ENCODE measurements at regions not wholly inside any gene's neighbourhood (a gene's known extent, or its start where the extent isn't known, plus 50 kb on each side); places are given as distances from the start of the nearest gene placed in this dataset.

DNA sequence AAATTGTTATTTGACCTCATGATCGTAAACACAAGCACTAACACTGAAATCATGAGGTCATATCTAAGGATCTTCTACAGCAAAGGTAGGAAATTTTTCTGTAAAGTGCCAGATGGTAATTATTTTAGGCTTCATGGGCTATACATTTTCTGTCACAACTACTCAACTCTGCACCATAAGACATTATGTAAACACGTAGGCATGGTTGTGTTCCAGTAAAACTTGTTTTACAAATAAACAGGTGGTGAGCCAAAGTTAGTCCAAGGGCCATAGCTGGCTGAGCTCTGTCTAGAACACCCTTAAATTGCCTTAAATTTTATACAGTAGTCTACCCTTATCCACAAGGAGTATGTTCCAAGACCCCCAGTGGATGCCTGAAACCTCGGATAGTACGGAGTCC is 147.3 kb upstream of the CYP1B1 start:
- Histone ChIP-seq H4K5ac (ENCODE audit: low read depth, low read length) (no peak overlapping the region), H3K4me3 (ENCODE audit: insufficient read depth, low read depth, low read length) (no peak overlapping the region), H4K91ac (ENCODE audit: insufficient read depth, low read depth, low read length) (no peak overlapping the region), H3K4ac (ENCODE audit: low read depth, low read length) (no peak overlapping the region), H3K4me1 (ENCODE audit: control insufficient read depth, insufficient read depth, low read length) (no peaks in the 10 kb centered on the region), H2AFZ (replicated peaks; ENCODE audit: low read length, poor library complexity) (no peak overlapping the region), H2AK5ac (ENCODE audit: low read depth, low read length) (no peak overlapping the region), H3K27me3 (ENCODE audit: control insufficient read depth, insufficient read depth, low read length) (peaks cover 19% of the 10 kb centered on the region), H3K9ac (ENCODE audit: low read depth, low read length) (no peak overlapping the region), H3K56ac (ENCODE audit: extremely low read depth, insufficient read depth, low read length) (no peak overlapping the region), H3K4me2 (ENCODE audit: low read depth, low read length) (no peak overlapping the region), H3K14ac (replicated peaks; ENCODE audit: low read depth, low read length) (no peak overlapping the region), H3K79me1 (ENCODE audit: low read depth in 1 of 2, low read length in 2 of 2) (no peaks in the 10 kb centered on the region), H3K9me3 (ENCODE audit: control insufficient read depth, insufficient read depth, low read length) (0 out of 2 replicates have a peak, but pooled peaks cover 1% of the 10 kb centered on the region), H2AK9ac (replicated peaks; ENCODE audit: low read depth, low read length, poor library complexity) (no peak overlapping the region), H3K18ac (ENCODE audit: low read depth, low read length) (no peak overlapping the region), H3K36me3 (ENCODE audit: control insufficient read depth, insufficient read depth, low read length) (no peaks in the 10 kb centered on the region), H3K9me1 (ENCODE audit: insufficient read depth, low read length) (no peaks in the 10 kb centered on the region), H4K8ac (ENCODE audit: low read depth in 2 of 2, low read length in 2 of 2) (no peak overlapping the region), H2BK15ac (ENCODE audit: low read depth, low read length) (no peak overlapping the region), H4K20me1 (ENCODE audit: insufficient read depth, low read length) (no peaks in the 10 kb centered on the region), H3K27ac (ENCODE audit: insufficient read depth, low read length) (no peak overlapping the region), H3K23ac (ENCODE audit: low read depth, low read length) (no peak overlapping the region), H2BK5ac (ENCODE audit: low read depth, low read length, poor library complexity, severe bottlenecking) (no peak overlapping the region), H2BK20ac (ENCODE audit: low read depth, low read length) (no peak overlapping the region), H2BK120ac (ENCODE audit: low read depth, low read length) (no peak overlapping the region)
- ATAC-seq (ENCODE audit: low read depth) (no peak), DNase-seq (no peak)
- dilution Hi-C loops (cut with HindIII; ENCODE audit: low sequenced_read_pairs, unreplicated experiment) = no loop called here
- no TSS peak for BruUV-seq (replicated peaks)
- in situ Hi-C loops (cut with MboI; ENCODE audit: low sequenced_read_pairs) = no loop called here
- intact Hi-C loops (cut with micrococcal nuclease) = no loop called here
- POLR2A ChIA-PET (ENCODE audit: unreplicated experiment) = no interaction called here
- no CpG with 5 or more reads among the region's 4 CpGs for WGBS, 2 experiments (ENCODE audit: extremely low coverage in 2 of 2, insufficient read length in 1 of 2)
- no peak for TF ChIP-seq NFE2L2 (IDR thresholded peaks at IDR 0.05; ENCODE audit: low read depth, low read length)
- TF ChIP-seq RCOR1 (IDR thresholded peaks at IDR 0.05; ENCODE audit: insufficient replicate concordance, low read length) = no peak
- no peak for TF ChIP-seq MAZ (IDR thresholded peaks at IDR 0.05; ENCODE audit: borderline replicate concordance, low read depth, low read length)
- no peak for TF ChIP-seq MXI1 (IDR thresholded peaks at IDR 0.05; ENCODE audit: borderline replicate concordance, low read depth, low read length)
- no peak for TF ChIP-seq RAD21 (IDR thresholded peaks at IDR 0.05; ENCODE audit: low read length)
- TF ChIP-seq SMC3 (IDR thresholded peaks at IDR 0.05; ENCODE audit: low read depth, low read length) = no peak
- no peak for TF ChIP-seq CTCF (conservative IDR thresholded peaks at IDR 0.05; ENCODE audit: low read depth, low read length)
- no peak for TF ChIP-seq FOS (IDR thresholded peaks at IDR 0.05; ENCODE audit: low read depth, low read length)
- TF ChIP-seq MAFK (IDR thresholded peaks at IDR 0.05; ENCODE audit: low read depth, low read length) = no peak
- no peak for TF ChIP-seq BHLHE40 (IDR thresholded peaks at IDR 0.05; ENCODE audit: low read depth, low read length)
- no peak for TF ChIP-seq ELK1 (IDR thresholded peaks at IDR 0.05; ENCODE audit: borderline replicate concordance, low read depth, low read length)
- TF ChIP-seq USF2 (IDR thresholded peaks at IDR 0.05; ENCODE audit: low read depth, low read length) = no peak
- no peak for TF ChIP-seq CHD1 (IDR thresholded peaks at IDR 0.05; ENCODE audit: low read depth, low read length)
- CTCF ChIA-PET = no interaction called here
